NCI-H146 treated with DMSO at 0.1 percent for 48 hours (cell line): ENCODE measurements at regions not wholly inside any gene's neighbourhood (a gene's known extent, or its start where the extent isn't known, plus 50 kb on each side); places are given as distances from the start of the nearest gene placed in this dataset.

Experiments used
- DNase-seq: peaks from one replicate; lab custom pipeline; 2025; ENCODE audit not compliant: unreplicated experiment; lab: John Stamatoyannopoulos, UW

- DNase-seq: no peak
Measured at GRCh38 chr10:91035650-91036292, 114.9 kb upstream of the ANKRD1 start.

GRCh38 chr10:91036807-91037411, 116.0 kb upstream of the ANKRD1 start:
- no peak for DNase-seq

GRCh38 chr10:91038971-91039370, 118.1 kb upstream of the ANKRD1 start:
- DNase-seq: no peak

- no peak for DNase-seq
Measured at GRCh38 chr10:91040343-91040742, 119.5 kb upstream of the ANKRD1 start.

- DNase-seq: no peak
Measured at GRCh38 chr10:91042069-91042468, 121.2 kb upstream of the ANKRD1 start.

- no peak for DNase-seq
Measured at GRCh38 chr10:91043173-91043910, 122.5 kb upstream of the ANKRD1 start.

- DNase-seq: no peak
Measured at GRCh38 chr10:91046869-91047268, 126.0 kb upstream of the ANKRD1 start.

- no peak for DNase-seq
Measured at GRCh38 chr10:91048380-91048779, 127.5 kb upstream of the ANKRD1 start.

- DNase-seq: no peak
Measured at GRCh38 chr10:91049296-91049987, 128.6 kb upstream of the ANKRD1 start.

- DNase-seq: no peak
Measured at GRCh38 chr10:91049988-91050360, 129.1 kb upstream of the ANKRD1 start.

- no peak for DNase-seq
Measured at GRCh38 chr10:91050371-91051034, 129.6 kb upstream of the ANKRD1 start.

GRCh38 chr10:91051829-91052228, 130.9 kb upstream of the ANKRD1 start:
- DNase-seq: no peak

GRCh38 chr10:91054325-91054724, 133.4 kb upstream of the ANKRD1 start:
- DNase-seq: no peak

- DNase-seq: no peak
Measured at GRCh38 chr10:91061187-91061586, 140.3 kb upstream of the ANKRD1 start.

GRCh38 chr10:91061608-91062007, 140.7 kb upstream of the ANKRD1 start:
- no peak for DNase-seq

GRCh38 chr10:91062091-91062490, 141.2 kb upstream of the ANKRD1 start:
- DNase-seq: no peak

GRCh38 chr10:91071786-91072185, 148.7 kb upstream of the PCGF5 start:
- DNase-seq: no peak

- DNase-seq: no peak
Measured at GRCh38 chr10:91073286-91073979, 147.0 kb upstream of the PCGF5 start.

GRCh38 chr10:91076991-91077548, 143.4 kb upstream of the PCGF5 start:
- DNase-seq: no peak

- peak; percentile 14 for DNase-seq
Measured at GRCh38 chr10:91077549-91078071, 142.9 kb upstream of the PCGF5 start.
